OCI-LY3 (cell line): ENCODE measurements at regions not wholly inside any gene's neighbourhood (a gene's known extent, or its start where the extent isn't known, plus 50 kb on each side); places are given as distances from the start of the nearest gene placed in this dataset.

Experiments
- CTCF ChIP-seq: fragments of 200-600, 300-600 bp; sonication (generic); IDR thresholded peaks from 2 replicates; pipeline ENCODE4 v1.5.1; 2014; ENCODE audit warnings: antibody characterized with exemption, low read length, low read depth
- EZH2phosphoT487 ChIP-seq: fragments of 200-600 bp; shearing (Covaris generic); IDR thresholded peaks from 2 replicates; pipeline ENCODE4 v1.6.1; 2018; ENCODE audit warnings: antibody characterized with exemption, mixed run types, low read depth

- TF ChIP-seq CTCF = no peak
- TF ChIP-seq EZH2phosphoT487 = no peak
These were observed 256.5 kb downstream of the TTLL7 start for GRCh38 chr1:83742446-83742845.
